T-helper 2 cell treated with Interferon-gamma antibody and Interleukin-4, amounts not matched to agents 100 ng/mL and 5 ng/mL, for 36 hours (primary cell): ENCODE measurements at regions not wholly inside any gene's neighbourhood (a gene's known extent, or its start where the extent isn't known, plus 50 kb on each side); places are given as distances from the start of the nearest gene placed in this dataset.

Experiments used
- intact Hi-C: fragments of 100-400 bp; cut with micrococcal nuclease; formaldehyde crosslinking; loops from one replicate; pipeline ENCODE4 v1.15.1; 2023

- intact Hi-C loops = no loop called here
Measured at GRCh38 chr13:72534951-72535640, 192.3 kb downstream of the MZT1 start.

- intact Hi-C loops = no loop called here
Measured at GRCh38 chr13:72530471-72530870, 197.0 kb downstream of the MZT1 start.

GRCh38 chr13:72527333-72527732, 200.1 kb downstream of the MZT1 start:
- intact Hi-C loops = no loop called here

- intact Hi-C loops = no loop called here
Measured at GRCh38 chr13:72523593-72523992, 203.8 kb downstream of the MZT1 start.

- intact Hi-C loops = no loop called here
Measured at GRCh38 chr13:72523049-72523448, 204.4 kb downstream of the MZT1 start.

GRCh38 chr13:72521940-72522661, 205.3 kb downstream of the MZT1 start:
- intact Hi-C loops = no loop called here

GRCh38 chr13:72514146-72514545, 213.3 kb downstream of the MZT1 start:
- intact Hi-C loops = no loop called here

- intact Hi-C loops = no loop called here
Measured at GRCh38 chr13:72508392-72508791, 219.0 kb downstream of the MZT1 start.

- intact Hi-C loops = no loop called here
Measured at GRCh38 chr13:72507416-72508199, 219.8 kb downstream of the MZT1 start.

- intact Hi-C loops = no loop called here
Measured at GRCh38 chr13:72506706-72507105, 220.7 kb downstream of the MZT1 start.

- intact Hi-C loops = no loop called here
Measured at GRCh38 chr13:72505376-72505775, 222.1 kb downstream of the MZT1 start.

GRCh38 chr13:72504131-72504841, 223.1 kb downstream of the MZT1 start:
- intact Hi-C loops = no loop called here

- intact Hi-C loops = no loop called here
Measured at GRCh38 chr13:72500851-72501250, 226.6 kb downstream of the MZT1 start.

- intact Hi-C loops = no loop called here
Measured at GRCh38 chr13:72495681-72496080, 231.7 kb downstream of the MZT1 start.

GRCh38 chr13:72489751-72490150, 237.7 kb downstream of the MZT1 start:
- intact Hi-C loops = no loop called here

- intact Hi-C loops = no loop called here
Measured at GRCh38 chr13:72473321-72473720, 254.1 kb downstream of the MZT1 start.

- intact Hi-C loops = no loop called here
Measured at GRCh38 chr13:72469906-72470305, 257.5 kb downstream of the MZT1 start.

- intact Hi-C loops = no loop called here
Measured at GRCh38 chr13:72463561-72463960, 263.9 kb downstream of the MZT1 start.

- intact Hi-C loops = no loop called here
Measured at GRCh38 chr13:72462726-72463125, 264.7 kb downstream of the MZT1 start.

GRCh38 chr13:72462166-72462565, 265.3 kb downstream of the MZT1 start:
- intact Hi-C loops = no loop called here

- intact Hi-C loops = no loop called here
Measured at GRCh38 chr13:72458701-72459100, 268.7 kb downstream of the MZT1 start.

- intact Hi-C loops = no loop called here
Measured at GRCh38 chr13:72457151-72457550, 270.3 kb downstream of the MZT1 start.
